OCI-LY7 (cell line): ENCODE measurements at regions not wholly inside any gene's neighbourhood (a gene's known extent, or its start where the extent isn't known, plus 50 kb on each side); places are given as distances from the start of the nearest gene placed in this dataset.

Experiments used
- BruUV-seq: library from RNA; stranded (reverse); fragments of 400-500 nt; replicated peaks from 2 replicates; lab custom pipeline; 2021; lab: Mats Ljungman, UMichigan
- CTCF ChIA-PET: fragments of 300-600 bp; sonication (Branson Sonifier 250); formaldehyde crosslinking; loops from one replicate; lab custom pipeline; 2022; ENCODE audit warnings: antibody characterized with exemption; ENCODE audit not compliant: unreplicated experiment; lab: Charles Lee
- POLR2A ChIA-PET: fragments of 300-600 bp; sonication (Branson Sonifier 250); formaldehyde crosslinking; loops from one replicate; lab custom pipeline; 2022; ENCODE audit warnings: antibody characterized with exemption; lab: Charles Lee
- DNase-seq: peaks from one replicate; pipeline ENCODE4 v3.0.0-alpha.2; 2015; ENCODE audit warnings: low spot score
- H2AFZ ChIP-seq: fragments of 200-600 bp; sonication (generic), shearing (Covaris generic); 2 replicates; pipeline ENCODE4 v1.6.1; 2014; ENCODE audit warnings: mild to moderate bottlenecking, antibody characterized with exemption, low read length, moderate library complexity
- H3K27ac ChIP-seq: fragments of 200-600 bp; sonication (generic); 2 replicates; pipeline ENCODE4 v1.5.1; 2014; ENCODE audit warnings: mixed run types, low read depth, mild to moderate bottlenecking, moderate library complexity, low read length, inconsistent platforms; ENCODE audit not compliant: poor library complexity, severe bottlenecking
- H3K36me3 ChIP-seq: fragments of 200-600 bp; sonication (generic); 2 replicates; pipeline ENCODE4 v1.6.1; 2014; ENCODE audit warnings: mild to moderate bottlenecking, antibody characterized with exemption, low read length, moderate library complexity, mixed read lengths; ENCODE audit not compliant: insufficient read depth
- H3K4me1 ChIP-seq: fragments of 200-600 bp; sonication (generic); 2 replicates; pipeline ENCODE4 v1.5.1; 2014; ENCODE audit warnings: mild to moderate bottlenecking, low read length; ENCODE audit not compliant: insufficient read depth, poor library complexity, severe bottlenecking
- H3K4me2 ChIP-seq: fragments of 200-600 bp; sonication (generic); 2 replicates; pipeline ENCODE4 v1.6.1; 2014; ENCODE audit warnings: mild to moderate bottlenecking, low read length
- H3K4me3 ChIP-seq: fragments of 200-600 bp; sonication (generic); 2 replicates; pipeline ENCODE4 v1.5.1; 2014; ENCODE audit warnings: mild to moderate bottlenecking, low read depth, low read length; ENCODE audit not compliant: poor library complexity, severe bottlenecking
- H3K79me2 ChIP-seq: fragments of 200-600 bp; sonication (generic); 2 replicates; pipeline ENCODE4 v1.6.1; 2016; ENCODE audit warnings: low read depth, mild to moderate bottlenecking, low read length, moderate library complexity, mixed read lengths; ENCODE audit not compliant: insufficient read depth
- H3K9me2 ChIP-seq: fragments of 200-600 bp; sonication (generic); 2 replicates; pipeline ENCODE4 v1.6.1; 2016; ENCODE audit warnings: mild to moderate bottlenecking, low read length, mixed read lengths; ENCODE audit not compliant: insufficient read depth
- H3K9me3 ChIP-seq: fragments of 200-600 bp; sonication (generic); 2 replicates; pipeline ENCODE4 v1.6.1; 2014; ENCODE audit warnings: mild to moderate bottlenecking, mixed run types, low read length, mixed read lengths
- H4K20me1 ChIP-seq: fragments of 200-600 bp; sonication (generic); 2 replicates; pipeline ENCODE4 v1.6.1; 2014; ENCODE audit warnings: mild to moderate bottlenecking, antibody characterized with exemption, low read length, moderate library complexity, mixed read lengths; ENCODE audit not compliant: insufficient read depth
- CTCF ChIP-seq: fragments of 200-600 bp; sonication (generic); conservative IDR thresholded peaks from 2 replicates; pipeline ENCODE4 v1.5.1; 2014; ENCODE audit warnings: mild to moderate bottlenecking, antibody characterized with exemption, low read length, moderate library complexity, mixed read lengths
- EZH2phosphoT487 ChIP-seq: fragments of 200-600 bp; sonication (generic); IDR thresholded peaks from 2 replicates; pipeline ENCODE4 v1.6.1; 2018; ENCODE audit warnings: low read depth, borderline replicate concordance, mild to moderate bottlenecking, mixed run types, antibody characterized with exemption, low read length, moderate library complexity, mixed read lengths
- intact Hi-C: fragments of 100-400 bp; cut with micrococcal nuclease; formaldehyde crosslinking; loops from one replicate; pipeline ENCODE4 v1.10.0; 2022; ENCODE audit not compliant: unreplicated experiment

GRCh38 chr6:22657352-22657980, 88.1 kb downstream of the HDGFL1 start:
- ChIA-PET POLR2A (no interaction called here), CTCF (no interaction called here)
- no peaks in the 10 kb centered on the region for H3K36me3 ChIP-seq
- no peak overlapping the region for H3K27ac ChIP-seq
- no peak overlapping the region for H3K4me3 ChIP-seq
- H3K79me2 ChIP-seq, result no peaks in the 10 kb centered on the region
- intact Hi-C loops, result no loop called here
- H3K4me2 ChIP-seq, result no peak overlapping the region
- no peaks in the 10 kb centered on the region for H3K4me1 ChIP-seq
- no peaks in the 10 kb centered on the region for H3K9me2 ChIP-seq
- no peaks in the 10 kb centered on the region for H3K9me3 ChIP-seq
- no TSS peak for BruUV-seq
- TF ChIP-seq EZH2phosphoT487 (no peak), CTCF (no peak)
- H4K20me1 ChIP-seq, result no peaks in the 10 kb centered on the region
- DNase-seq, result no peak
- no peak overlapping the region for H2AFZ ChIP-seq

GRCh38 chr6:22658183-22658582, 88.8 kb downstream of the HDGFL1 start:
- Histone ChIP-seq H3K79me2 (no peaks in the 10 kb centered on the region), H3K4me2 (no peak overlapping the region), H3K9me2 (no peaks in the 10 kb centered on the region), H3K9me3 (no peaks in the 10 kb centered on the region), H3K36me3 (no peaks in the 10 kb centered on the region), H3K27ac (no peak overlapping the region), H4K20me1 (no peaks in the 10 kb centered on the region), H3K4me1 (no peaks in the 10 kb centered on the region), H3K4me3 (no peak overlapping the region), H2AFZ (no peak overlapping the region)
- no peak for TF ChIP-seq EZH2phosphoT487
- POLR2A ChIA-PET, result no interaction called here
- DNase-seq, result no peak
- intact Hi-C loops, result no loop called here
- CTCF ChIA-PET, result no interaction called here
- no TSS peak for BruUV-seq

GRCh38 chr6:22658934-22659333, 89.6 kb downstream of the HDGFL1 start:
- no peak for DNase-seq
- H3K4me1 ChIP-seq, result no peaks in the 10 kb centered on the region
- POLR2A ChIA-PET, result no interaction called here

More at GRCh38 chr6:22658934-22659333, 89.6 kb downstream of the HDGFL1 start:
- Histone ChIP-seq H3K79me2 (no peaks in the 10 kb centered on the region), H3K9me3 (no peaks in the 10 kb centered on the region), H3K4me3 (no peak overlapping the region), H3K9me2 (no peaks in the 10 kb centered on the region), H3K4me2 (no peak overlapping the region), H3K27ac (no peak overlapping the region), H4K20me1 (no peaks in the 10 kb centered on the region), H2AFZ (no peak overlapping the region), H3K36me3 (no peaks in the 10 kb centered on the region)
- CTCF ChIA-PET, result no interaction called here
- TF ChIP-seq CTCF (no peak), EZH2phosphoT487 (no peak)
- intact Hi-C loops, result no loop called here
- BruUV-seq, result no TSS peak
